SK-N-SH treated with all-trans-retinoic acid at 6 μM for 48 hours (cell line): ENCODE measurements at regions not wholly inside any gene's neighbourhood (a gene's known extent, or its start where the extent isn't known, plus 50 kb on each side); places are given as distances from the start of the nearest gene placed in this dataset.

Experiments used
- ARNTL ChIP-seq: fragments of 450-650 bp; formaldehyde crosslinking; IDR thresholded peaks from 2 replicates; pipeline ENCODE4 v1.5.0; 2020; ENCODE audit warnings: low read depth, mild to moderate bottlenecking, moderate library complexity, borderline replicate concordance
- CSDC2 ChIP-seq: fragments of 250-450 bp; sonication (Bioruptor Pico); IDR thresholded peaks from 2 replicates; pipeline ENCODE4 v1.5.0; 2020; ENCODE audit warnings: mild to moderate bottlenecking, moderate library complexity
- ESRRG ChIP-seq: fragments of 250-450 bp; sonication (Bioruptor Pico); IDR thresholded peaks from 2 replicates; pipeline ENCODE4 v1.6.1; 2021; ENCODE audit warnings: mild to moderate bottlenecking
- PPARA ChIP-seq: fragments of 250-450 bp; sonication (Bioruptor Pico); IDR thresholded peaks from 2 replicates; pipeline ENCODE4 v1.5.0; 2020; ENCODE audit warnings: mild to moderate bottlenecking, borderline replicate concordance
- RARB ChIP-seq: fragments of 250-450 bp; sonication (Bioruptor Pico); IDR thresholded peaks from 2 replicates; pipeline ENCODE4 v1.8.0; 2021; ENCODE audit warnings: mild to moderate bottlenecking, moderate library complexity
- TSHZ2 ChIP-seq: fragments of 250-450 bp; sonication (Bioruptor Pico); IDR thresholded peaks from 2 replicates; pipeline ENCODE4 v1.5.0; 2020; ENCODE audit warnings: mild to moderate bottlenecking, moderate library complexity
- ZFP3 ChIP-seq: fragments of 250-450 bp; sonication (Bioruptor Pico); IDR thresholded peaks from 2 replicates; pipeline ENCODE4 v1.5.0; 2020; ENCODE audit warnings: mild to moderate bottlenecking, moderate library complexity
- ZFP30 ChIP-seq: fragments of 450-650 bp; formaldehyde crosslinking; IDR thresholded peaks from 2 replicates; pipeline ENCODE4 v1.5.0; 2022; ENCODE audit warnings: mild to moderate bottlenecking, moderate library complexity
- ZNF70 ChIP-seq: fragments of 450-650 bp; formaldehyde crosslinking; IDR thresholded peaks from 2 replicates; pipeline ENCODE4 v1.5.0; 2020; ENCODE audit warnings: mild to moderate bottlenecking, moderate library complexity
- TF ChIP-seq, protein P1 (sequence below): fragments of 250-450 bp; sonication (Bioruptor Pico); IDR thresholded peaks from 2 replicates; pipeline ENCODE4 v1.8.0; 2020; ENCODE audit warnings: mild to moderate bottlenecking, moderate library complexity, borderline replicate concordance
- TF ChIP-seq, protein P2 (sequence below): fragments of 250-450 bp; sonication (Bioruptor Pico); IDR thresholded peaks from 2 replicates; pipeline ENCODE4 v1.5.1; 2020; ENCODE audit warnings: low read depth, mild to moderate bottlenecking, moderate library complexity

DNA sequence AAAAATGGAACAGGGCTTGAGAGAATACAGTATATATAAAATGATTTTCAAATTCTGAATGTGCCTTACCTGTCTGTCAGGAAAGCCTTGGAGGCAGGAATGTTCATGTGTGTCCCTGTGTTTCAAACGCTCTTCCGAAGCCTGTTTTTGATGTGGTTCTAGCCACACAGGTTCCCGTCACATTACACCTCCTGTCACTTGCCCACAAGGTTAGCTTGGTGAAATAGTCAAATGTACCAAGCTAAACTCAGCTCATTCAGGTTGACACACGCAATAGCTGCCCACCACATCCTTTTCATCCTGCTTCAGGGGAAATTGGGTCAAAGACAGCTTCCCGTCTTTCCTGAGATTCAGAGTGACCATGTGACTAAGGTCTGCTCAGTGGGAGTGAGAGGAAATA lies 574.0 kb downstream of the EFNB2 start:
- no peak for TF ChIP-seq ZFP3 (CRISPR knock-in tag)
- TF ChIP-seq, protein P1, sequence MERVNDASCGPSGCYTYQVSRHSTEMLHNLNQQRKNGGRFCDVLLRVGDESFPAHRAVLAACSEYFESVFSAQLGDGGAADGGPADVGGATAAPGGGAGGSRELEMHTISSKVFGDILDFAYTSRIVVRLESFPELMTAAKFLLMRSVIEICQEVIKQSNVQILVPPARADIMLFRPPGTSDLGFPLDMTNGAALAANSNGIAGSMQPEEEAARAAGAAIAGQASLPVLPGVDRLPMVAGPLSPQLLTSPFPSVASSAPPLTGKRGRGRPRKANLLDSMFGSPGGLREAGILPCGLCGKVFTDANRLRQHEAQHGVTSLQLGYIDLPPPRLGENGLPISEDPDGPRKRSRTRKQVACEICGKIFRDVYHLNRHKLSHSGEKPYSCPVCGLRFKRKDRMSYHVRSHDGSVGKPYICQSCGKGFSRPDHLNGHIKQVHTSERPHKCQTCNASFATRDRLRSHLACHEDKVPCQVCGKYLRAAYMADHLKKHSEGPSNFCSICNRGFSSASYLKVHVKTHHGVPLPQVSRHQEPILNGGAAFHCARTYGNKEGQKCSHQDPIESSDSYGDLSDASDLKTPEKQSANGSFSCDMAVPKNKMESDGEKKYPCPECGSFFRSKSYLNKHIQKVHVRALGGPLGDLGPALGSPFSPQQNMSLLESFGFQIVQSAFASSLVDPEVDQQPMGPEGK (CRISPR knock-in tag): no peak
- no peak for TF ChIP-seq ZFP30 (CRISPR knock-in tag)
- no peak for TF ChIP-seq ZNF70 (CRISPR knock-in tag)
- no peak for TF ChIP-seq TSHZ2 (CRISPR knock-in tag)
- TF ChIP-seq PPARA: no peak
- no peak for TF ChIP-seq RARB (CRISPR knock-in tag)
- TF ChIP-seq ESRRG (CRISPR knock-in tag): no peak
- TF ChIP-seq ARNTL: no peak
- no peak for TF ChIP-seq CSDC2 (CRISPR knock-in tag)
- TF ChIP-seq, protein P2, sequence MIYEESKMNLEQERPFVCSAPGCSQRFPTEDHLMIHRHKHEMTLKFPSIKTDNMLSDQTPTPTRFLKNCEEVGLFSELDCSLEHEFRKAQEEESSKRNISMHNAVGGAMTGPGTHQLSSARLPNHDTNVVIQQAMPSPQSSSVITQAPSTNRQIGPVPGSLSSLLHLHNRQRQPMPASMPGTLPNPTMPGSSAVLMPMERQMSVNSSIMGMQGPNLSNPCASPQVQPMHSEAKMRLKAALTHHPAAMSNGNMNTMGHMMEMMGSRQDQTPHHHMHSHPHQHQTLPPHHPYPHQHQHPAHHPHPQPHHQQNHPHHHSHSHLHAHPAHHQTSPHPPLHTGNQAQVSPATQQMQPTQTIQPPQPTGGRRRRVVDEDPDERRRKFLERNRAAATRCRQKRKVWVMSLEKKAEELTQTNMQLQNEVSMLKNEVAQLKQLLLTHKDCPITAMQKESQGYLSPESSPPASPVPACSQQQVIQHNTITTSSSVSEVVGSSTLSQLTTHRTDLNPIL: no peak
